PC-9 (cell line): ENCODE measurements at regions not wholly inside any gene's neighbourhood (a gene's known extent, or its start where the extent isn't known, plus 50 kb on each side); places are given as distances from the start of the nearest gene placed in this dataset.

ENCODE experiments used
- BruUV-seq: library from RNA; stranded (reverse); fragments of 400-500 nt; replicated peaks from 2 replicates; lab custom pipeline; 2021; lab: Mats Ljungman, UMichigan
- CTCF ChIA-PET: fragments of 300-600 bp; sonication (Branson Sonifier 250); formaldehyde crosslinking; loops from one replicate; lab custom pipeline; 2022; ENCODE audit warnings: antibody characterized with exemption; lab: Charles Lee
- POLR2A ChIA-PET: fragments of 300-600 bp; sonication (Branson Sonifier 250); formaldehyde crosslinking; loops from one replicate; lab custom pipeline; 2022; ENCODE audit warnings: antibody characterized with exemption; ENCODE audit not compliant: unreplicated experiment; lab: Charles Lee
- DNase-seq, 2 experiments: peaks; one replicate each; pipeline versions ENCODE4 v3.0.0 to v3.0.0-alpha.2; 2015 to 2022; ENCODE audit warnings: mixed read lengths in 1 of 2
- H2AFZ ChIP-seq: fragments of 200-600 bp; sonication (generic); 2 replicates; pipeline ENCODE4 v1.8.1; 2017; ENCODE audit warnings: antibody characterized with exemption
- H3F3A ChIP-seq: fragments of 200-600 bp; sonication (generic); 2 replicates; pipeline ENCODE4 v1.8.1; 2017; ENCODE audit warnings: antibody characterized with exemption, mild to moderate bottlenecking, low read depth; ENCODE audit not compliant: insufficient read depth
- H3K27ac ChIP-seq: fragments of 200-600 bp; sonication (generic); 2 replicates; pipeline ENCODE4 v1.6.1; 2016; ENCODE audit warnings: mixed run types
- H3K27me3 ChIP-seq: fragments of 200-600 bp; sonication (generic); 2 replicates; pipeline ENCODE4 v1.6.1; 2016; ENCODE audit warnings: low read depth, mixed run types; ENCODE audit not compliant: insufficient read depth
- H3K36me3 ChIP-seq: fragments of 200-600 bp; sonication (generic); 2 replicates; pipeline ENCODE4 v1.6.1; 2016; ENCODE audit warnings: low read depth, mixed run types
- H3K4me1 ChIP-seq: fragments of 200-600 bp; sonication (generic); replicated peaks from 2 replicates; pipeline ENCODE4 v1.6.1; 2016; ENCODE audit warnings: mixed run types; ENCODE audit not compliant: insufficient read depth
- H3K4me2 ChIP-seq: fragments of 200-600 bp; sonication (generic); 2 replicates; pipeline ENCODE4 v1.6.1; 2017; ENCODE audit warnings: mixed run types
- H3K4me3 ChIP-seq: fragments of 200-600 bp; sonication (generic); 2 replicates; pipeline ENCODE4 v1.6.1; 2016; ENCODE audit warnings: mixed run types
- H3K79me2 ChIP-seq: fragments of 200-600 bp; sonication (generic); 2 replicates; pipeline ENCODE4 v1.6.1; 2017; ENCODE audit warnings: low read depth, mixed run types
- H3K9me2 ChIP-seq: fragments of 200-600 bp; sonication (generic); 2 replicates; pipeline ENCODE4 v1.8.1; 2017; ENCODE audit warnings: mild to moderate bottlenecking; ENCODE audit not compliant: insufficient read depth
- H3K9me3 ChIP-seq: fragments of 200-600 bp; sonication (generic); 2 replicates; pipeline ENCODE4 v1.8.1; 2016; ENCODE audit warnings: low read depth; ENCODE audit not compliant: insufficient read depth
- H4K20me1 ChIP-seq: fragments of 200-600 bp; sonication (generic); 2 replicates; pipeline ENCODE4 v1.8.1; 2017; ENCODE audit not compliant: insufficient read depth
- EZH2 ChIP-seq: fragments of 200-600 bp; sonication (generic); IDR thresholded peaks from 2 replicates; pipeline ENCODE4 v1.8.0; 2017; ENCODE audit warnings: antibody characterized with exemption, low read depth
- intact Hi-C: fragments of 100-400 bp; cut with micrococcal nuclease; formaldehyde crosslinking; loops from one replicate; pipeline ENCODE4 v1.10.0; 2022; ENCODE audit not compliant: unreplicated experiment
- TF ChIP-seq, protein P1 (sequence below): fragments of 200-600 bp; sonication (generic); conservative IDR thresholded peaks from 2 replicates; pipeline ENCODE4 v1.6.1; 2017; ENCODE audit warnings: mixed run types, antibody characterized with exemption, mild to moderate bottlenecking, moderate library complexity

DNA sequence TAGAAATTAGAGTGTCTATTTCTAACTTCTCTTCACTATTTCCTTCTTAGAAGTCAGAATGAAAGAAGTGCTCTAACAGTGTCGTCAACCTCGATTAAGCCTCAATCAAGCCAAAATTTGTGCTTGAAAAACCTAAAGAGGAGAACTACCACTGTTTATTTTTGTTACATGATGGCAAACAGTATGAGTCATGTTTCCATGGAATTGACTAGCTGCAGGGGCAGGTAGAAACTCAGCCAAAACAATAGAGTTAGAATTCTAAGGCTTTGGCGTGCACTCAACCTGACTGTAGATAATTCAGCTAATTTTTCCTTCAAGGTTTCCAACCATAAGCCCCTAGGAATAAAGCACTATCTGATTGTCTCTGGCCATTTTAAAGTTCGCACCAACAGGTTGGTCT lies 415.9 kb downstream of the ETS1 start:
- H3K27me3 ChIP-seq = no peaks in the 10 kb centered on the region

DNA sequence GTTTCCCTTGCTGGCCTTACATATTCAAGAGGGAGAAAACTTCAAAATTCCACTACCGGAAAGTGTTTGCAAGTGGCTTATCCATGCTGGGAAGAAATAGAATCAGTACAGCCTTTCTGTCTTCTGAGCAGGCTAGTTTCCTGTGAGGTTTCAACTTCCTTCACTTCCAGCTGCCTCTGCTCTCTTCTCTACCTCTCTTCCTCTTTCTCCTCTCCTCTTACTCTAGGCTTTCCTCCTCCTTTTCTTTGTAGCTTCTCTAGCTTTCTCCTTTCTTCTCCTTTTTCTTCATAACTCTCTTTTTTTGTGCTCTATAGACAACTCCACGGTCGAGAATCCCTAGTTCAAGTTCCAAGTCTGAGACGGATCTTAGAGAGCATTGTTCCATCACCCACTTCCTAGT lies 421.8 kb downstream of the ETS1 start:
- H3F3A ChIP-seq = no peaks in the 10 kb centered on the region
- H2AFZ ChIP-seq = 0 out of 2 replicates have a peak overlapping the region, but pooled peaks have one; percentile 39
- no peaks in the 10 kb centered on the region for H3K36me3 ChIP-seq
- POLR2A ChIA-PET = no interaction called here
- TF ChIP-seq, protein P1, sequence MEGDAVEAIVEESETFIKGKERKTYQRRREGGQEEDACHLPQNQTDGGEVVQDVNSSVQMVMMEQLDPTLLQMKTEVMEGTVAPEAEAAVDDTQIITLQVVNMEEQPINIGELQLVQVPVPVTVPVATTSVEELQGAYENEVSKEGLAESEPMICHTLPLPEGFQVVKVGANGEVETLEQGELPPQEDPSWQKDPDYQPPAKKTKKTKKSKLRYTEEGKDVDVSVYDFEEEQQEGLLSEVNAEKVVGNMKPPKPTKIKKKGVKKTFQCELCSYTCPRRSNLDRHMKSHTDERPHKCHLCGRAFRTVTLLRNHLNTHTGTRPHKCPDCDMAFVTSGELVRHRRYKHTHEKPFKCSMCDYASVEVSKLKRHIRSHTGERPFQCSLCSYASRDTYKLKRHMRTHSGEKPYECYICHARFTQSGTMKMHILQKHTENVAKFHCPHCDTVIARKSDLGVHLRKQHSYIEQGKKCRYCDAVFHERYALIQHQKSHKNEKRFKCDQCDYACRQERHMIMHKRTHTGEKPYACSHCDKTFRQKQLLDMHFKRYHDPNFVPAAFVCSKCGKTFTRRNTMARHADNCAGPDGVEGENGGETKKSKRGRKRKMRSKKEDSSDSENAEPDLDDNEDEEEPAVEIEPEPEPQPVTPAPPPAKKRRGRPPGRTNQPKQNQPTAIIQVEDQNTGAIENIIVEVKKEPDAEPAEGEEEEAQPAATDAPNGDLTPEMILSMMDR = no peak
- TF ChIP-seq EZH2 = no peak
- H3K79me2 ChIP-seq = no peaks in the 10 kb centered on the region
- no peak overlapping the region for H3K4me3 ChIP-seq
- H3K27me3 ChIP-seq = no peaks in the 10 kb centered on the region
- no peaks in the 10 kb centered on the region for H3K9me2 ChIP-seq
- H4K20me1 ChIP-seq = no peaks in the 10 kb centered on the region
- no peak for DNase-seq
- BruUV-seq = no TSS peak
- CTCF ChIA-PET = interaction anchor here (0.6 kb wide), 1 partner anchor 15 kb away, joined by 4 read pairs; no protein-coding TSS in a partner anchor
- H3K4me2 ChIP-seq = no peak overlapping the region
- H3K27ac ChIP-seq = no peak overlapping the region
- intact Hi-C loops = no loop called here
- no peaks in the 10 kb centered on the region for H3K4me1 ChIP-seq
- peaks cover 3% of the 10 kb centered on the region; the same call in 1 of the 2 replicates for H3K9me3 ChIP-seq

More for the DNA sequence above, 415.9 kb downstream of the ETS1 start:
- Histone ChIP-seq H2AFZ (no peak overlapping the region), H3K4me2 (no peak overlapping the region), H3K9me3 (no peaks in the 10 kb centered on the region), H3K9me2 (no peaks in the 10 kb centered on the region), H3K4me1 (peaks cover 7% of the 10 kb centered on the region; the same call in 1 of the 2 replicates), H3K36me3 (no peaks in the 10 kb centered on the region), H3K79me2 (no peaks in the 10 kb centered on the region), H3K27ac (no peak overlapping the region), H3K4me3 (no peak overlapping the region), H3F3A (0 out of 2 replicates have a peak, but pooled peaks cover 4% of the 10 kb centered on the region), H4K20me1 (no peaks in the 10 kb centered on the region)
- ChIA-PET POLR2A (no interaction called here), CTCF (interaction anchor here (0.9 to 1.9 kb wide), 2 partner anchors 14 to 459 kb away, joined by 4 to 8 read pairs; no protein-coding TSS in a partner anchor)
- TF ChIP-seq, protein P1 = no peak
- no peak for TF ChIP-seq EZH2
- DNase-seq = peak in 1 of 2 experiments; percentile 39
- intact Hi-C loops = loop anchor here (5.0 to 10.0 kb wide), 6 partner anchors 36 to 676 kb away; no protein-coding TSS in a partner anchor
- BruUV-seq = no TSS peak

DNA sequence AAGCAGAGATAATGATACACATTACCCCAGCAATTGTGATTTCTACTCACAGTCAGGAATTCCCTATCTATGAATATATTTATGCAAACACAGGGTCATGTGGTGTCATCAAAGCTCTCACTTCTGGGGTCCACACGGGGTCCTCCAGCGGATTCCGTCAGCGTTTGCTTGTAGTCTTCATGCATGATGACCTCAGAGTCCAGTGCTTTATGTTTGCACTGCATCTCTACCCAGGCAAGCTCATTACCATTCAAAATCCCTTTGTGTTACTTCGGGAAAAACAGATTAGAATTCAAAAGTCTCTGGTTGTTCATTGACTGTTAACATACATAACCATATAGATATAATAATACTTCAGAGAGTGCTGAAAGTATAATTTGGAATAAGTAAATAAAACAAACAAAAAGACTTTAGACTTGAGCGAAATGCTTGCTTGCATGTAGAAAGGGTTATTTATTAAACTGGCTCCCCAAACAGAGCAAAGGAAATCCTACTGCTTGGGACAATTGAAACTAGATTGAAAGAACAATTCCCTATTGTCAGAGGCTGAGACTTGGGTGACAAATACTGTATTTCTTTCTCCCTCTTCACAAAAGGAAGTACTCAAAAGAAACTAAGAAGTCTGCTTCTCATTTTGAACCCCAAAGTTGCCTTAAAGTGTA lies 423.1 kb downstream of the ETS1 start:
- H3K27me3 ChIP-seq = no peaks in the 10 kb centered on the region
- no peak for TF ChIP-seq EZH2
- TF ChIP-seq, protein P1 = no peak
- BruUV-seq = no TSS peak
- no peak overlapping the region for H3K27ac ChIP-seq
- H3K9me3 ChIP-seq = peaks cover 3% of the 10 kb centered on the region; the same call in 1 of the 2 replicates
- no peaks in the 10 kb centered on the region for H4K20me1 ChIP-seq
- H3K4me1 ChIP-seq = no peaks in the 10 kb centered on the region
- H3F3A ChIP-seq = no peaks in the 10 kb centered on the region
- H3K4me3 ChIP-seq = no peak overlapping the region
- DNase-seq = no peak
- intact Hi-C loops = no loop called here
- POLR2A ChIA-PET = no interaction called here
- H3K9me2 ChIP-seq = no peaks in the 10 kb centered on the region
- no peak overlapping the region for H2AFZ ChIP-seq
- H3K36me3 ChIP-seq = no peaks in the 10 kb centered on the region
- H3K4me2 ChIP-seq = no peak overlapping the region
- H3K79me2 ChIP-seq = no peaks in the 10 kb centered on the region
- CTCF ChIA-PET = interaction anchor here (0.7 kb wide), 1 partner anchor 197 kb away, joined by 3 read pairs; no protein-coding TSS in a partner anchor
